H1 (cell line): ENCODE measurements at regions not wholly inside any gene's neighbourhood (a gene's known extent, or its start where the extent isn't known, plus 50 kb on each side); places are given as distances from the start of the nearest gene placed in this dataset.

Source experiments
- CTCF ChIA-PET: fragments of 300-600 bp; sonication (Branson Sonifier 250); formaldehyde crosslinking; loops from one replicate; lab custom pipeline; 2021; ENCODE audit not compliant: partially characterized antibody; lab: Charles Lee
- POLR2A ChIA-PET: fragments of 300-600 bp; sonication (Branson Sonifier 250); formaldehyde crosslinking; loops from one replicate; lab custom pipeline; 2021; ENCODE audit warnings: inconsistent platforms; ENCODE audit not compliant: partially characterized antibody; lab: Charles Lee
- DNase-seq, 2 experiments: peaks; one replicate each; pipeline versions ENCODE4 v3.0.0 to v3.0.0-alpha.2; 2010 to 2022; ENCODE audit warnings: low spot score in 2 of 2, low read depth in 1 of 2, mixed read lengths in 1 of 2
- FAIRE-seq: peaks from 2 replicates; lab custom pipeline; 2011; peaks lifted over from hg19 to GRCh38; lab: Jason Lieb, UNC
- H2AFZ ChIP-seq: 2 replicates; pipeline ENCODE4 v1.8.1; 2012; ENCODE audit warnings: low read length, inconsistent platforms
- H2AK5ac ChIP-seq: 2 replicates; pipeline ENCODE4 v1.6.1; 2013; ENCODE audit warnings: low read depth, low read length
- H2BK120ac ChIP-seq: replicated peaks from 2 replicates; pipeline ENCODE3; 2013; ENCODE audit warnings: low read depth, low read length, inconsistent platforms
- H2BK12ac ChIP-seq: 2 replicates; pipeline ENCODE4 v1.6.1; 2013; ENCODE audit warnings: low read depth, low read length
- H2BK15ac ChIP-seq: 2 replicates; pipeline ENCODE4 v1.6.1; 2013; ENCODE audit warnings: low read length
- H2BK20ac ChIP-seq: 2 replicates; pipeline ENCODE4 v1.6.1; 2013; ENCODE audit warnings: low read length
- H2BK5ac ChIP-seq: 2 replicates; pipeline ENCODE4 v1.6.1; 2013; ENCODE audit warnings: low read depth, low read length
- H3K14ac ChIP-seq: 2 replicates; pipeline ENCODE4 v1.6.1; 2013; ENCODE audit warnings: inconsistent platforms; ENCODE audit not compliant: insufficient read length
- H3K18ac ChIP-seq: 2 replicates; pipeline ENCODE4 v1.6.1; 2013; ENCODE audit warnings: low read length; ENCODE audit errors: extremely low read depth
- H3K23ac ChIP-seq: 2 replicates; pipeline ENCODE4 v1.6.1; 2013; ENCODE audit warnings: inconsistent platforms; ENCODE audit not compliant: insufficient read length
- H3K23me2 ChIP-seq: 2 replicates; pipeline ENCODE4 v1.6.1; 2013; ENCODE audit warnings: low read depth, low read length
- H3K27ac ChIP-seq: 2 replicates; pipeline ENCODE4 v1.6.1; 2011; ENCODE audit warnings: low read depth, low read length, inconsistent platforms
- H3K27me3 ChIP-seq, 4 experiments: replicated peaks in 1 of 4; 1 replicate in 1 of 4; 2 replicates in 3 of 4; pipeline versions ENCODE4 v1.6.1 to v1.8.1; 2011 to 2013; ENCODE audit warnings: low read length in 3 of 4, mild to moderate bottlenecking in 3 of 4, inconsistent platforms in 2 of 4, mixed read lengths in 2 of 4, moderate library complexity in 1 of 4; ENCODE audit not compliant: control insufficient read depth in 3 of 4, insufficient read depth in 3 of 4; ENCODE audit errors: extremely low read depth in 1 of 4
- H3K36me3 ChIP-seq, 4 experiments: 2 replicates each; pipeline versions ENCODE4 v1.6.1 to v1.8.1; 2011 to 2013; ENCODE audit warnings: mild to moderate bottlenecking in 4 of 4, low read length in 3 of 4, moderate library complexity in 2 of 4, control low read depth in 1 of 4, inconsistent platforms in 1 of 4; ENCODE audit not compliant: insufficient read depth in 4 of 4, control insufficient read depth in 2 of 4
- H3K4ac ChIP-seq: replicated peaks from 2 replicates; pipeline ENCODE3; 2013; ENCODE audit warnings: low read length, low read depth, mixed read lengths, inconsistent platforms; ENCODE audit not compliant: insufficient read length
- H3K4me1 ChIP-seq, 4 experiments: replicated peaks in 1 of 4; 1 replicate in 1 of 4; 2 replicates in 3 of 4; pipeline versions ENCODE4 v1.6.1 to v1.8.1; 2011 to 2013; ENCODE audit warnings: low read length in 3 of 4, inconsistent platforms in 2 of 4, mixed read lengths in 1 of 4; ENCODE audit not compliant: insufficient read depth in 4 of 4, control insufficient read depth in 3 of 4
- H3K4me2 ChIP-seq, 2 experiments: 2 replicates each; pipeline versions ENCODE4 v1.6.1 to v1.8.1; 2011 to 2013; ENCODE audit warnings: low read depth in 2 of 2, low read length in 2 of 2, control low read depth in 1 of 2, inconsistent platforms in 1 of 2, mild to moderate bottlenecking in 1 of 2; ENCODE audit not compliant: insufficient read depth in 1 of 2
- H3K4me3 ChIP-seq, 4 experiments: fragments of 200-600, 300-600 bp in 1 of 4; sonication (generic), shearing (Covaris generic), sonication (Bioruptor Twin) in 1 of 4; 2 replicates each; pipeline versions ENCODE4 v1.5.1 to v1.8.1; 2011 to 2016; ENCODE audit warnings: low read length in 4 of 4, low read depth in 3 of 4, control low read depth in 2 of 4, inconsistent platforms in 2 of 4, mild to moderate bottlenecking in 2 of 4, mixed read lengths in 1 of 4, moderate library complexity in 1 of 4; ENCODE audit not compliant: insufficient read depth in 2 of 4; ENCODE audit errors: extremely low read depth in 1 of 4
- H3K56ac ChIP-seq: replicated peaks from 2 replicates; pipeline ENCODE3; 2013; ENCODE audit warnings: low read depth, mild to moderate bottlenecking, mixed read lengths, low read length, inconsistent platforms; ENCODE audit not compliant: insufficient read length
- H3K79me1 ChIP-seq: 2 replicates; pipeline ENCODE4 v1.6.1; 2013; ENCODE audit warnings: low read depth, low read length, control low read depth
- H3K79me2 ChIP-seq, 2 experiments: 2 replicates each; pipeline versions ENCODE4 v1.6.1 to v1.8.1; 2012 to 2013; ENCODE audit warnings: low read length in 2 of 2, mild to moderate bottlenecking in 2 of 2, inconsistent platforms in 1 of 2; ENCODE audit not compliant: insufficient read depth in 2 of 2, control insufficient read depth in 1 of 2
- H3K9ac ChIP-seq, 4 experiments: replicated peaks in 1 of 4; 1 replicate in 1 of 4; 2 replicates in 3 of 4; pipeline versions ENCODE4 v1.6.1 to v1.8.1; 2011 to 2013; ENCODE audit warnings: low read depth in 3 of 4, low read length in 3 of 4, control low read depth in 2 of 4, mild to moderate bottlenecking in 2 of 4, moderate library complexity in 2 of 4, inconsistent platforms in 1 of 4; ENCODE audit errors: extremely low read depth in 1 of 4
- H3K9me3 ChIP-seq, 2 experiments: 2 replicates each; pipeline versions ENCODE4 v1.6.1 to v1.8.1; 2012 to 2013; ENCODE audit warnings: mild to moderate bottlenecking in 2 of 2, moderate library complexity in 2 of 2, control low read depth in 1 of 2, inconsistent platforms in 1 of 2, low read depth in 1 of 2, low read length in 1 of 2, mixed read lengths in 1 of 2; ENCODE audit not compliant: insufficient read depth in 2 of 2
- H4K20me1 ChIP-seq, 2 experiments: replicated peaks in 1 of 2; 2 replicates each; pipeline versions ENCODE3 to v1.8.1; 2011 to 2013; ENCODE audit warnings: inconsistent platforms in 2 of 2, low read length in 2 of 2, mild to moderate bottlenecking in 1 of 2; ENCODE audit not compliant: insufficient read depth in 2 of 2, control insufficient read depth in 1 of 2
- H4K5ac ChIP-seq: 2 replicates; pipeline ENCODE4 v1.6.1; 2013; ENCODE audit warnings: low read length, low read depth, mixed read lengths, inconsistent platforms; ENCODE audit not compliant: insufficient read length
- H4K8ac ChIP-seq: 2 replicates; pipeline ENCODE4 v1.8.0; 2013; ENCODE audit warnings: mild to moderate bottlenecking, moderate library complexity, low read length, inconsistent platforms; ENCODE audit not compliant: insufficient read depth; ENCODE audit errors: extremely low read depth
- H4K91ac ChIP-seq: replicated peaks from 2 replicates; pipeline ENCODE3; 2013; ENCODE audit warnings: low read length, mixed read lengths, inconsistent platforms; ENCODE audit not compliant: insufficient read length
- BACH1 ChIP-seq: IDR thresholded peaks from 2 replicates; pipeline ENCODE4 v1.6.1; 2012; ENCODE audit warnings: low read length, improper control_type of control experiment
- CHD1 ChIP-seq: IDR thresholded peaks from 2 replicates; pipeline ENCODE4 v1.6.1; 2012; ENCODE audit warnings: low read depth, low read length, improper control_type of control experiment
- CTCF ChIP-seq, 3 experiments: IDR thresholded peaks; 1 replicate in 2 of 3; 2 replicates in 1 of 3; pipeline versions ENCODE4 v1.5.1 to v1.6.1; 2011; ENCODE audit warnings: low read length in 3 of 3, mild to moderate bottlenecking in 3 of 3, inconsistent platforms in 2 of 3, low read depth in 1 of 3, moderate library complexity in 1 of 3; ENCODE audit not compliant: insufficient read depth in 1 of 3; ENCODE audit errors: control extremely low read depth in 1 of 3
- EZH2 ChIP-seq: fragments of 200-600 bp; sonication (generic); IDR thresholded peaks from 2 replicates; pipeline ENCODE4 v1.7.1; 2012; ENCODE audit warnings: low read depth, mild to moderate bottlenecking, moderate library complexity, low read length, inconsistent platforms; ENCODE audit not compliant: severe bottlenecking
- FOSL1 ChIP-seq: IDR thresholded peaks from 2 replicates; pipeline ENCODE4 v1.6.1; 2011; ENCODE audit warnings: mild to moderate bottlenecking, low read depth, low read length, moderate library complexity; ENCODE audit not compliant: insufficient read depth
- GABPA ChIP-seq: IDR thresholded peaks from 2 replicates; pipeline ENCODE4 v1.6.1; 2011; ENCODE audit warnings: mild to moderate bottlenecking, low read length, moderate library complexity, borderline replicate concordance; ENCODE audit not compliant: insufficient read depth
- KDM4A ChIP-seq: IDR thresholded peaks from one replicate; pipeline ENCODE4 v1.7.1; 2012; ENCODE audit warnings: low read depth, mild to moderate bottlenecking, moderate library complexity, low read length, inconsistent platforms; ENCODE audit not compliant: severe bottlenecking
- PHF8 ChIP-seq: fragments of 200-600 bp; sonication (generic); conservative IDR thresholded peaks from 2 replicates; pipeline ENCODE4 v1.7.1; 2012; ENCODE audit warnings: low read depth, mild to moderate bottlenecking, inconsistent platforms, low read length, moderate library complexity
- RNF2 ChIP-seq: fragments of 200-900, 300-1000 bp; sonication (generic); IDR thresholded peaks from 2 replicates; pipeline ENCODE4 v1.7.1; 2016; ENCODE audit warnings: borderline replicate concordance, low read depth, mild to moderate bottlenecking, antibody characterized with exemption, low read length; ENCODE audit not compliant: poor library complexity, severe bottlenecking; ENCODE audit errors: missing control alignments
- SP1 ChIP-seq: IDR thresholded peaks from 2 replicates; pipeline ENCODE4 v1.6.1; 2011; ENCODE audit warnings: low read depth, low read length
- SUZ12 ChIP-seq: fragments of 200-600 bp; sonication (generic); IDR thresholded peaks from 2 replicates; pipeline ENCODE4 v1.6.1; 2012; ENCODE audit warnings: mild to moderate bottlenecking, inconsistent platforms, low read length, moderate library complexity, mixed read lengths
- TF ChIP-seq, protein P1 (sequence below): IDR thresholded peaks from 2 replicates; pipeline ENCODE4 v1.6.1; 2012; ENCODE audit warnings: inconsistent platforms

DNA sequence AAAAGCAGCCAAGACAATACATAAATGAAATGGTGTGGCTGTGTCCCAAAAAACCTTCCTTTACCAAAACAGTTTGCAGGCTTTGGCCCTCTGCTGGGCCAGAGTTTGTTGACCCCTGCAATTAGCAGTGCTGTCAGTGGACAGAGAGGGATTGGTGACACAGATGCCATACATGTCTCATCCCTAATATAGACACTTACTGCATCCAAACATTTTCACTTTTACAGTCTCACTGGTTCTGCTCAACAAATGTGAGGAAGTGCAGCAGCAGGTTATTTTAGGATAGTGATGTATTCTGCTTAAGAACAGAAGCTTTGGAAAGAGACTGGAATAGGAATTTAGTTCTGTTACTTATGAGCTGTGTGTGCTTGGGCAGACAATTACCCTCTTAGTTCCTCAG lies 462.8 kb upstream of the LRRC7 start:
- H4K20me1 ChIP-seq, result no peaks in the 10 kb centered on the region
- H4K5ac ChIP-seq, result no peak overlapping the region
- H3K9me3 ChIP-seq, result peaks cover 12% of the 10 kb centered on the region in 2 experiments
- ChIA-PET CTCF (interaction anchor here (0.5 to 1.0 kb wide), 2 partner anchors 9 to 175 kb away, joined by 3 read pairs; no protein-coding TSS in a partner anchor), POLR2A (no interaction called here)
- H2BK15ac ChIP-seq, result no peak overlapping the region
- H4K8ac ChIP-seq, result no peak overlapping the region
- H3K9ac ChIP-seq, result no peak overlapping the region
- H3K27me3 ChIP-seq, result no peaks in the 10 kb centered on the region
- no peaks in the 10 kb centered on the region for H3K23me2 ChIP-seq
- H2BK20ac ChIP-seq, result no peak overlapping the region
- no peak overlapping the region for H3K27ac ChIP-seq
- H3K18ac ChIP-seq, result no peak overlapping the region
- H3K4me2 ChIP-seq, result no peak overlapping the region
- no peaks in the 10 kb centered on the region for H3K79me2 ChIP-seq
- H3K14ac ChIP-seq, result no peak overlapping the region
- H2BK120ac ChIP-seq, result no peak overlapping the region
- H2AFZ ChIP-seq, result no peak overlapping the region
- no peak overlapping the region for H3K23ac ChIP-seq
- H3K4ac ChIP-seq, result no peak overlapping the region
- H2BK12ac ChIP-seq, result no peak overlapping the region
- no peaks in the 10 kb centered on the region for H3K79me1 ChIP-seq
- H4K91ac ChIP-seq, result no peak overlapping the region
- no peak overlapping the region for H3K4me3 ChIP-seq
- FAIRE-seq, result no peak
- H3K56ac ChIP-seq, result no peak overlapping the region
- H3K36me3 ChIP-seq, result no peaks in the 10 kb centered on the region
- no peak overlapping the region for H2AK5ac ChIP-seq
- DNase-seq, result no peak
- no peaks in the 10 kb centered on the region for H3K4me1 ChIP-seq
- H2BK5ac ChIP-seq, result no peak overlapping the region
- TF ChIP-seq EZH2 (no peak), FOSL1 (no peak), CHD1 (no peak), GABPA (no peak), KDM4A (no peak), SUZ12 (no peak), SP1 (no peak), RNF2 (no peak), PHF8 (no peak), CTCF (IDR thresholded peaks at IDR 0.05; ENCODE audit: control extremely low read depth in 1 of 3, insufficient read depth in 1 of 3, low read depth in 1 of 3, low read length in 3 of 3) (no peak), BACH1 (no peak)
- TF ChIP-seq, protein P1, sequence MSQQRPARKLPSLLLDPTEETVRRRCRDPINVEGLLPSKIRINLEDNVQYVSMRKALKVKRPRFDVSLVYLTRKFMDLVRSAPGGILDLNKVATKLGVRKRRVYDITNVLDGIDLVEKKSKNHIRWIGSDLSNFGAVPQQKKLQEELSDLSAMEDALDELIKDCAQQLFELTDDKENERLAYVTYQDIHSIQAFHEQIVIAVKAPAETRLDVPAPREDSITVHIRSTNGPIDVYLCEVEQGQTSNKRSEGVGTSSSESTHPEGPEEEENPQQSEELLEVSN, result no peak
